ENCODE measurements at regions not wholly inside any gene's neighbourhood (a gene's known extent, or its start where the extent isn't known, plus 50 kb on each side); places are given as distances from the start of the nearest gene placed in this dataset.
A peak's percentile ranks its signal among the peaks of the same experiment; 100 is the strongest.

DNA sequence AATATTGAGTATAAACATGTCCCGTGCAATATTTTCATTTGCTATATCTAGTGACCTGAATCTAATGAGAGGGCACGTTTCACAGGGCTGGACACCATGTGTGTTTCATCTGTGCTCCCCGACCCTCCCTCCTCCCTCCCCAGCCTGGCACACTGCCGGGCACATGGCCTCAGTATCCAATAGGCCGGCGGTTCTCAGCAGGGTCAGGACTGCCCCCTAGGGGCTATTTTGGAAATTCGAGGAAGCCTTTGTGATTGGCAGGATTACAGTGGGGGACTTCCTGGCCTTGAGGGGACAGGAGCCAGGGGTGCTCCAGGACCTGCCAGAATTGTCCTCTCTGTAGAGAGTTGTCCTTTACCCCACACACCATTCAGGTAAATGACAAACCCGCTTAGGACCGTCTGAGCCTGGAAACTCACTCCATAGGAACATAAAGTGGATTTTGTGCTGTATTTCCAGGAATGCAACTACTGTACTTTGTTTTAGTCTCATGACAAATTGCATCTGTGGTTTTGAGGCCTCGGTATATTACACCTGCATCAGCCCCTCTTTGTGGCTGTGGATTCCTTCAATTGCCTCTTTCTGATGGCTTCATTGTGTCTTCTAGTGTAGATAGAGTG lies 109.5 kb upstream of the SIM2 start:
- H3K27ac Mint-ChIP-seq (ENCODE audit: unreplicated experiment) = no peak overlapping the region
- CTCF ChIA-PET = no interaction called here
- peak in 1 of 2 experiments; percentile 9 for DNase-seq
- H3K9me3 ChIP-seq = peaks cover 7% of the 10 kb centered on the region
- TF ChIP-seq, protein P1, sequence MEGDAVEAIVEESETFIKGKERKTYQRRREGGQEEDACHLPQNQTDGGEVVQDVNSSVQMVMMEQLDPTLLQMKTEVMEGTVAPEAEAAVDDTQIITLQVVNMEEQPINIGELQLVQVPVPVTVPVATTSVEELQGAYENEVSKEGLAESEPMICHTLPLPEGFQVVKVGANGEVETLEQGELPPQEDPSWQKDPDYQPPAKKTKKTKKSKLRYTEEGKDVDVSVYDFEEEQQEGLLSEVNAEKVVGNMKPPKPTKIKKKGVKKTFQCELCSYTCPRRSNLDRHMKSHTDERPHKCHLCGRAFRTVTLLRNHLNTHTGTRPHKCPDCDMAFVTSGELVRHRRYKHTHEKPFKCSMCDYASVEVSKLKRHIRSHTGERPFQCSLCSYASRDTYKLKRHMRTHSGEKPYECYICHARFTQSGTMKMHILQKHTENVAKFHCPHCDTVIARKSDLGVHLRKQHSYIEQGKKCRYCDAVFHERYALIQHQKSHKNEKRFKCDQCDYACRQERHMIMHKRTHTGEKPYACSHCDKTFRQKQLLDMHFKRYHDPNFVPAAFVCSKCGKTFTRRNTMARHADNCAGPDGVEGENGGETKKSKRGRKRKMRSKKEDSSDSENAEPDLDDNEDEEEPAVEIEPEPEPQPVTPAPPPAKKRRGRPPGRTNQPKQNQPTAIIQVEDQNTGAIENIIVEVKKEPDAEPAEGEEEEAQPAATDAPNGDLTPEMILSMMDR (IDR thresholded peaks at IDR 0.05; ENCODE audit: insufficient read depth in 1 of 2, low read depth in 1 of 2, low read length in 1 of 2, severe bottlenecking in 1 of 2, unreplicated experiment in 1 of 2) = peak; percentile 9 to 19
- BruUV-seq (replicated peaks) = no TSS peak
- H3K36me3 ChIP-seq (ENCODE audit: control insufficient read depth, insufficient read depth, low read length) = no peaks in the 10 kb centered on the region
- peaks cover 3% of the 10 kb centered on the region for H3K27me3 Mint-ChIP-seq (ENCODE audit: insufficient read depth, unreplicated experiment)
- H3K4me1 Mint-ChIP-seq (ENCODE audit: low read depth, unreplicated experiment) = no peaks in the 10 kb centered on the region
- POLR2A ChIA-PET = no interaction called here
- no peaks in the 10 kb centered on the region; the same call in 1 of the 2 replicates for H3K4me1 ChIP-seq
- intact Hi-C loops (cut with micrococcal nuclease; ENCODE audit: unreplicated experiment) = no loop called here
- no peak overlapping the region for H3K4me3 ChIP-seq (ENCODE audit: low read depth, low read length)
- H3K36me3 Mint-ChIP-seq (ENCODE audit: insufficient read depth, unreplicated experiment) = no peaks in the 10 kb centered on the region
- H3K4me3 Mint-ChIP-seq (ENCODE audit: unreplicated experiment) = no peak overlapping the region
- no peaks in the 10 kb centered on the region for H3K27me3 ChIP-seq (replicated peaks; ENCODE audit: control insufficient read depth, insufficient read depth, low read length)
- H3K9me3 Mint-ChIP-seq (ENCODE audit: unreplicated experiment) = peaks cover 10% of the 10 kb centered on the region

DNA sequence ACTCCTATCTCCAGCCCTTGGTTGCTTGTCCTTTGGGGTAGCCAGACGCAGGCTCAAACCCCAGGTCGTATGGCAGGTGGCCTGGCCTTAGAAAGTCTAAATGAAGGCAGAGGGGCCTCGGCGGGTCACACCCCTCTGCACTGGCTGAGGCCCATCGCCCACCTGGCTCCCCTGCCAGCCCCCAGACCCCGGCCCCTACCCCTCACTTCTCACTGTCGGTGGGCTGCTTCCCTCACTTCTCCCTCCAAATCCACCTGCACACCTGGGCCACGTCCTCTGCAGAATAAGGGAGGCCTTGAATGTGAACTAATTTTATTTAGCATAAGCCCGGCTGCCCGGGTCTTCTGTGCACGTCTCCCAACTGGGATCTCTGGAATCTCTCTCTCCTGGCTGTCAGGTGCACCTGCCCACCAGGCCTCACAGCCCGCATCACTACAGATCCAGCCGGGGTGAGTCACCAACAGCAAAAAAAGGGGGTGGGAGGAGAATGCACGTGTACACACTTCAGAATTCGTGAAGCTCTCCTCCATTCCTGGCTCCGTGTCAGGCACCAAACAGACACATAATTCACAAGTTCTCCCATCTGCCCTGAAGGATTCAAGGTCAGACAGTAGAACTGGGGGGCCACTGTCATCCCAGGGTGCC lies 107.5 kb upstream of the SIM2 start:
- no peak overlapping the region for H3K4me3 Mint-ChIP-seq (ENCODE audit: unreplicated experiment)
- no peaks in the 10 kb centered on the region for H3K36me3 ChIP-seq (ENCODE audit: control insufficient read depth, insufficient read depth, low read length)
- no peak overlapping the region for H3K4me3 ChIP-seq (ENCODE audit: low read depth, low read length)
- no TSS peak for BruUV-seq (replicated peaks)
- ChIA-PET CTCF (no interaction called here), POLR2A (no interaction called here)
- peaks cover 7% of the 10 kb centered on the region for H3K27me3 Mint-ChIP-seq (ENCODE audit: insufficient read depth, unreplicated experiment)
- DNase-seq = no peak
- no peaks in the 10 kb centered on the region for H3K9me3 Mint-ChIP-seq (ENCODE audit: unreplicated experiment)
- intact Hi-C loops (cut with micrococcal nuclease; ENCODE audit: unreplicated experiment) = no loop called here
- H3K27ac Mint-ChIP-seq (ENCODE audit: unreplicated experiment) = no peak overlapping the region
- TF ChIP-seq, protein P1 (IDR thresholded peaks at IDR 0.05; ENCODE audit: insufficient read depth in 1 of 2, low read depth in 1 of 2, low read length in 1 of 2, severe bottlenecking in 1 of 2, unreplicated experiment in 1 of 2) = no peak
- no peaks in the 10 kb centered on the region for H3K27me3 ChIP-seq (replicated peaks; ENCODE audit: control insufficient read depth, insufficient read depth, low read length)
- no peaks in the 10 kb centered on the region for H3K9me3 ChIP-seq
- no peaks in the 10 kb centered on the region for H3K4me1 Mint-ChIP-seq (ENCODE audit: low read depth, unreplicated experiment)
- H3K4me1 ChIP-seq = no peaks in the 10 kb centered on the region; the same call in 1 of the 2 replicates
- no peaks in the 10 kb centered on the region for H3K36me3 Mint-ChIP-seq (ENCODE audit: insufficient read depth, unreplicated experiment)

DNA sequence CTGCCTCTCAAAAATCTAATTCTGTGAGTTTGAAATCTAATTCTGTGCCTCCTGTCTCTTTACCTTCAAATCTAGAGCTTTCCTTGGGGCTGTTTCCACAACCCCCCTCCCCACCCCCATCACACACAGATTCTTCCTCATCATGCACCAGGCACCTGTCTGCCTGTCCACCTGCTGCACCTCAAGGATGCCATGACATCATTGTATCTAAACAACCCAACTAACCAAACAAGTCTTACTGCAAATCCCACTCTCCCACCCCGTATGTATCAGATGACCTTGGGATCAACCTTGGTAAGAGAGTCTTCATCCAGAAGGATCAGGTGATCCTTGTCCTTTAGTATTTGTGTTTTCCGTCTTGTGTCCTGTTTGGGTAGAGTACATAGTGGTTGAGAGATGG lies 102.7 kb upstream of the SIM2 start:
- ChIA-PET CTCF (no interaction called here), POLR2A (no interaction called here)
- Histone ChIP-seq H3K4me3 (ENCODE audit: low read depth, low read length) (no peak overlapping the region), H3K36me3 (ENCODE audit: control insufficient read depth, insufficient read depth, low read length) (no peaks in the 10 kb centered on the region), H3K27me3 (replicated peaks; ENCODE audit: control insufficient read depth, insufficient read depth, low read length) (no peaks in the 10 kb centered on the region; the same call in 1 of the 2 replicates), H3K4me1 (no peaks in the 10 kb centered on the region), H3K9me3 (peaks cover 4% of the 10 kb centered on the region; the same call in 1 of the 2 replicates)
- intact Hi-C loops (cut with micrococcal nuclease; ENCODE audit: unreplicated experiment) = no loop called here
- Mint-ChIP-seq H3K27ac (ENCODE audit: unreplicated experiment) (no peak overlapping the region), H3K36me3 (ENCODE audit: insufficient read depth, unreplicated experiment) (no peaks in the 10 kb centered on the region), H3K4me3 (ENCODE audit: unreplicated experiment) (no peak overlapping the region), H3K4me1 (ENCODE audit: low read depth, unreplicated experiment) (no peaks in the 10 kb centered on the region), H3K27me3 (ENCODE audit: insufficient read depth, unreplicated experiment) (peaks cover 16% of the 10 kb centered on the region), H3K9me3 (ENCODE audit: unreplicated experiment) (peaks cover 6% of the 10 kb centered on the region)
- TF ChIP-seq, protein P1 (IDR thresholded peaks at IDR 0.05; ENCODE audit: insufficient read depth in 1 of 2, low read depth in 1 of 2, low read length in 1 of 2, severe bottlenecking in 1 of 2, unreplicated experiment in 1 of 2) = no peak
- no TSS peak for BruUV-seq (replicated peaks)
- DNase-seq = no peak

All from Caco-2 (cell line).